GM18498 (cell line): ENCODE measurements at regions not wholly inside any gene's neighbourhood (a gene's known extent, or its start where the extent isn't known, plus 50 kb on each side); places are given as distances from the start of the nearest gene placed in this dataset.

Source experiments
- ATAC-seq: cut with Tn5 transposase; IDR thresholded peaks from one replicate; pipeline ENCODE4 v1.9.1; 2021; ENCODE audit warnings: mild to moderate bottlenecking, moderate library complexity; ENCODE audit not compliant: unreplicated experiment

DNA sequence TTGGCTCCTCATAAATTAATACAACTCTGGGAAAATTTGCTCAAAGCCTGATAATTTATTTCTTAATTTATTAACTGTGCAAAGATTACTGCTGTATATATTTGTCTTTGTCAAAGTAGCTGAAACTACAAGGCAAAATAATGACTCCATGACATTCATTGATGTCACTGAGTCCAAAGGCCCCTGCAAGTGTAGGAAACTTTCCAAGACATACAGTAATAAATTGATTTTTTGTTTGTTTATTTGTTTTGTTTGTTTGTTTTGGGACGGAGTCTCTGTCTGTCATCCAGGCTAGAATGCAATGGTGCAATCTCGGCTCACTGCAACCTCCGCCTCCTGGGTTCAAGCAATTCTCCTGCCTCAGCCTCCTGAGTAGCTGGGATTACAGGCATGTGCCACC is 96.8 kb upstream of the LPP start:
- no peak for ATAC-seq

DNA sequence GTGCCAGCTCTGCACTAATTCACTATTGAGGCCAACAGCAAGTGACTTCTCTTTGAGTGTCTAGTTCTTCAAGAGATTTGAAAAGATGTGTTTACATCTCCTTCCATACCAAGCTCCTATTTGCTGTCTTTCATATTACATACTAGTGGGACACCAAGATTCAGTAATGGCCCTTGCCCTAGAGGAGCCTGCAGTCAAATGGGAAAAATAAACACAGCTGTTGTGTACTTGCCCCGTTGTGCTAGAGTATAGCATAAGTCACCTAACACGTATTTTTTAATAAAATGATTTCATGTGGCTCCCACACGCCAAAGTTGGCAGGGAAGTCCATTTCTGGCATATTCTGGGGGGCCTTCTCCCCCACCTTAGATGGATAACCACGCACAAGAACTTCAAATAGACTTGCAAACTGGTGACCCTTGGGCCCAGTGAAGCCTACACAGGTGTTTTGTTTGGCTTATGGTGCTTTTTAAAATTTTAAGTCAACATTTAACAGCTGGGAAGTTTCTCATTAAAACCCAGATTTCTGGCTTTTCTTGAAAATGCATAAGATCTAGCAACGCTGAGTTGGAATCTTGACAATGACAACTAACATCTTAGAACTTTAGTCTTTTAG is 95.3 kb upstream of the LPP start:
- no peak for ATAC-seq

DNA sequence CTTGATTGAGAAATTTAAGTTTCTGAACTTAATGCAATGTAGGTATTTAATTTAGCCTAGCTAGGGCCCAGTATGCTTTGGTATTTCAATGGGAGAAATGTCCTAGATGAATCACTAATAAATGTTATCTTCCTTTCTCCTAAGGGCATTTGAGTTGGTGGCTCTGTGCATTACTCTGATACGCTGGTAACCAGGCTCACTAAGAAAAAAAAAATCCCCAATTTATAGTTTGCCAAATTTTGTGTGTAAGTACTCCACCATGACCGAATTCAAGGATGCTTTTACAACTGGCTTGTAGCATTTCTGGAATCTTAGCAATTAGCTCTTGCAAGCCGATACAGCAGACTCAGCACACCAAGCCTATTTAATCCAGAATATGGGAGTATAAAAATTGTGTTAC is 94.6 kb upstream of the LPP start:
- no peak for ATAC-seq

DNA sequence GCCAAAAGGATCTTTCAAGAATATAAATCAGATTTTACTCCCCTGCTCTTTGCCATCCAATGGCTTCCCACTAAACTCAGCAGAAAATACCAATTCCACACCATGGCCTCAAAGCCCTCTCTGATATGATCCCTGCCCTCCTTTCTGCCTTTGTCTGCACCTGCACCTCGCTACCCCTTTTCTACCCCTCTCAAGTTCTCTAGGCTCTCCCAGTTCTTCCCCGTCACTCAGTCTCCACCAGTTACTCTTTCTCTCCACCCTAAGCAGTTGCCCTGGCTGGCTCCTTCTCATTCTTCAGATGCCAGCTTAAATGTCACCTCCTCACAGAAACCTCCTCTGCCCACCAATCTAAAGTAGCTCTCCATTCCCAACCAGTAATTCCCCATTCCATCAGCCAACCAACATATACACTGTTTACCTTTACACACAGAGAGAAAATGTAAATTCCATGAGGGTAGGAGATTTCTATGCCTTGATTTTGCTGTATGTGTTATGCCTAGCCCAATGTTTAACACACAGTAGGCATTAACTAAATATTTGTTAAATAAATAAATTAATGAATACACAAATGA is 93.6 kb upstream of the LPP start:
- no peak for ATAC-seq

DNA sequence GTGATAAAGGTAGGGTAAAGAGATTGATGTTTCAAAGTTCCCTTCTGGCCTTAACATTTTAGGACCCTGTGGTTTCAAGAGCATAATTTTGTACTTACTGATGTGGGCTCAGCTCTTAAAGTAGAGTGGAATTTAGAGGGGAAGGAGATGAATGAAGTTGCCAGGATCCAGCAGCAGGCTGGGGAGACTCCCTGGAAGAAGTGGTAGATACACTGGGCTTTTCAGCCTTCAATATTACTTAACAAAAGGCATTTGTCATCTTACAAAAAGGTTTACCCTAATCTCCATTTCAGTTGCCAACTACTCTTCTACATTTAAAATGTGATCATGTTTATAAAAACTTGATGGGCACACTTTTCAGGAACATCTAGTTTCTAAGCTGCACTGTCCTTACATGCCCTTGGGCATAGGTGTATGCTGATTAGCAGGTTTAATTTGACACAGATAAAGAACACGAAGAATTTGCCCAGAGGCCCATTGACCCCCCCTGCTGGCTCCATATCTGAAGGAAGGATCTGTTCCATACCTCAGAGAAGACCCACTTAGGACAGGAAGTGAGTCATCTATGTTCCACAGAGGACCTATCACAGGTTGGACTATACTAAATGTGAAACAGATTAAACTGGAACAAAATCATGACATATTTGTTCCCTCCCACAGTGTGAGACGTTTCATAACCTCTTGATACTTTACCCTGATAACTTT is 93.0 kb upstream of the LPP start:
- ATAC-seq, result no peak

DNA sequence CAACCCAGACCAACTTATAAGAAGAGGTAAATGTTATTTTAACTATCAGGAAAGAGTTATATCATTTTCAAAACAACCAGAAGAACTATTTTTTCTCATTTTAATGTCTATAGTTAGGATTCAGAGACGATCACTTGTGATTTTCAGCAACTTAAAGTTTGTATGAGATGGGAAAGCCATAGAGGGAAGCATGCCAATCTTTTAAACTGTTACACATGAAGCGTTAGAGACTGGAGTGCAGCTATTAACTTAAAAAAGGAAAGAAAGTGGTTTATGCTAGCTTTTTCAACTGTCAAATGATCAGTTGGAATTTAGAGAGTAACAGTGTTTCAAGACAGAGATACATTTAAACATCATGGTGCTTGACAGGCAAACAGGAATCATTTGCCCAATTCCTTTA is 91.7 kb upstream of the LPP start:
- no peak for ATAC-seq

DNA sequence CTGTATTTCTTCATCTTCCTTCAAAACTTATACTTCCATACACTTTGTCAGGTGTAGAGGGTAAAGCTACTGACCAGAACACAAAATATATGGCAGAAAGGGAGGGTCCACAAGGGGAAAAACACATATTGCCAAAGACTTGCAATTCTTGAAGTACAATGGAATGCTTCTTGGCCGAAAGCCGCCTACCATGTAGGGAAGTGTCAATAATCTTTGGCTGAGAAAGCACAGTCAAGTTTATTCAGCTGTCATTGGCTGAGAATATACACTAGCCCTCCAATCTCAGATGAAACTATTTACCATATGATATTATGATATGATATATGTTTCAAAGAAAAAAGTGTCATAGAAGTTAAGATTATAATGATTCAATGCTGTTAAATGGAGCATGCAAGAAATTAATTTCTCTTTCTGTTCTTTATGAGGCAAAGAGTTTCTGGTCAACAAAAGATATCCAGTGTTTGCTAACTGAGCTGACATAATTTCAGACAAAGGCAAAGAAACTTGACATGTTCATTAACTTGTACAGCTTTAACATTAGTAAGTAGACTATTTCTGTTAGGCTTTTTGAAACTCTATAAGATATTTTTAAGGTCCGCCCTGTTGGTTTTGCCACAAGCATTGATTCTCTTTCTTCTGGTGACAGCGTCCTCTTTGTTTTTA is 89.0 kb upstream of the LPP start:
- no peak for ATAC-seq

DNA sequence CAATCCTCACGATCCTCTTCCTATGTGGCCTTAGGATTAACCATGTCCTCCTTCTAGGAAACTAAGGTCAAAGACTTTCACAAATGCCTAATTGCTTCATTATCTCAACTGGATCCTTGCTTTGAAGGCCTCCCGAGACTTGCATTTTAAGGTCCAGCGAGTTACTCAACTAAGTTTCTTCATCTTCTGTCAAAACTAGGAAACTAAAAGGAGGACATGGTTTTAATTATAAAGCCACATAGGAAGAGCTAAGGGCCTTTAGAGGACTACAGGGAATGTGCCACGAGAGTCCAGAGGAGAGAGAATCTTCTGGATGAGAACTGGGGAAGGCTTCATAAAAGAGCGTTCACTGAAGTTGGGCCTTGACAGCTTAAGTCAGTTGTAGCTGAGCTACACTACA is 87.8 kb upstream of the LPP start:
- no peak for ATAC-seq

DNA sequence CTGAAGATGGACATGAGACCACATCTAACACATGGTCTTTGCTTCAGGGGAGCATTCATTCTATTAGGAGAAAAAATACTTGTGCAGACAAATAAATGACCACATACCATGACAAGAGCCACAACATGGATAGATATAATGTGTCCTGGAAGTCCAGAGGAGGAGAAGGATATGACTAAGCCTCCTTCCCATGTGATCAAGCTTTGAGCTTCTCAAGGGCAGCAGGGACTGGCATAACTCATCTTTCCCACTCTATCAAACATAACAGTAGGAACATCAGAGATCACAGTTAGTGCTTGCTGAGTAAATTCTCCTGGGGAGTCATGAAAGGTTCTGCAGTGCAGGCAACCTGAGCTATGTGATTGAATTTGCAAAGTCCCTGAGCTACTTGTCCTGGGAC is 86.0 kb upstream of the LPP start:
- ATAC-seq, result no peak

DNA sequence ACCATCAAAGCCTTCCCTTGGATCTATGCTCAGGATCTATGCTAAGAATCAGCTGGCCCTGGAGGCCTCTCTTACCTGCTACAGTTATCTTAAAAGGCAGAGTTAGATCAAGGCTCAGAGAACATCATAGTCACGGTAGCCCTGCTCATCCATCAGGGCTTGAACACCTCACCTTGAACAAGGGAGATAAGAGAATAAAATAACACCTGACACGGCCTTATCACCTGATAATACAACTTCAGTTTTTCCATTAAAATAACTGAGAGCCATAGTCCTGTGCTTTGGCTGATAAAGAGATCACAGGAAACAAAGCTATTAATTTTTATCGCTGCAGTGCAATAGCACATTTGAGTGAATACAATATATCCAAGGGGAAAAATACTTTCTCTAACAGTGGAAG is 85.6 kb upstream of the LPP start:
- ATAC-seq, result no peak

DNA sequence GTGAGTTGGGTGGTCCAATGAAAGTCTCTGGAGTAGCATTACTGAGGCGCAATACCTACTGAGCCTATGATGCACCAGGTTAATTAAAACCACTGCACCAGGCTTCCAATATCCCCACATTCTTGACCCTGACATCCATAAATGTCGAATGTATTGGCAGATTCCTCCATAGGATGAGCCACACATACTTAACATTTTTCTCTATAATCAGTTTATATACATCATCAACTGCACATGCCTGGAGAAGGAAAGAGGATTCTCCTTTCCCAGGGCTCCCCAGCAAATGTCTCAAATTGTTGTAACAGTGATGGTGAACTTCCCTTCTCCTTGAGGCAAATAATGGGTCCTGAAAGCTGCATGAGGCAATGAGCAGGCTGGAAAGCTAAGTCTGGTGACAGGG is 82.3 kb upstream of the LPP start:
- ATAC-seq, result no peak

DNA sequence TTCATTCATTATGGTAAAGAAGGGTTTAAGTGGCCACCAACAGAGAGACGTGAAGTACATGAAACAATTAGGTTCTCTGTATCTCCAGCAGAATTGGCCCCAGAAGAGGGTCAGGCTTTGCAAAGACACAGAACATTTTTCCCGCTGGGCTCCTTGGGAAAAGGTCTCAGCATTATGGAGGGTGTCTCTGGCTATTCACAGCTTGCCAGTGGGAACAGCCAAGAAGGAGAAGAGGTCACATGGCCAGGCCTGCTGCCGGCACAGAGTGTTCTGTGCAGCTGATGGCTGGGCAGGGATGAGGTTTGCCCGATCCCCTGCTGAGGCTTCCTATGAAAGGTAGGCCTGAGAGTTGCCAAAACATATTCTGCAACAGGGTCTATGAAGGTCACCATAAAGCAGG is 77.8 kb upstream of the LPP start:
- ATAC-seq, result no peak

DNA sequence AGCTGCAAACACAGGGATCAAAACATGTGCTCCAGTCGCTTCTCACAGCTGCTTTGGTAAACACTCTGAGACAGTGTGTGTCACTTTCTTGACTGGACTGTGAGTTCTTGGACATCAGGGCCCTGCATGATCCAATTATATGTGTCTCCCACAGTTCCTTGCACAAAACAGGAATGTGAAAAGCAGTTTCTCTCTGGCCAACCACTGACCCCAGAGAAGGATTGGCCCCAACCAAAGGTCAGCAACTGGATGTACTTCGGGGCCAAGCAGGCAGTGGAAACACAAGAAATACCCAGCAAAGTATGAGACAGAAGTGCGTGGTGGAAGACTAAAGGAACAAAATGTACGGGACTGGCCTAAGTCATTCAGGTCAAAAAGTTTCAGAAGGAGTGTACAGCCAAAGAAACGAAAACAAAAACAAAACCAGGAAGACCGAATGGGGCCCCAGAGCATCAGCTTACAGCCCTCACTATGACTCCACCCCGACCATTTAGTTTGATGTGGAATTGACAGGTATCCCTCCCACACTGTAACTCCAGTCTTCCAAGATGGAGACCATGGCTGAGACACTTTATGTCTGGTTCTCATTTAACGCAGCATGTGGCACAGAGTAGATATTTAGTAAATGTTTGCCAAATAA is 76.7 kb upstream of the LPP start:
- ATAC-seq, result no peak

DNA sequence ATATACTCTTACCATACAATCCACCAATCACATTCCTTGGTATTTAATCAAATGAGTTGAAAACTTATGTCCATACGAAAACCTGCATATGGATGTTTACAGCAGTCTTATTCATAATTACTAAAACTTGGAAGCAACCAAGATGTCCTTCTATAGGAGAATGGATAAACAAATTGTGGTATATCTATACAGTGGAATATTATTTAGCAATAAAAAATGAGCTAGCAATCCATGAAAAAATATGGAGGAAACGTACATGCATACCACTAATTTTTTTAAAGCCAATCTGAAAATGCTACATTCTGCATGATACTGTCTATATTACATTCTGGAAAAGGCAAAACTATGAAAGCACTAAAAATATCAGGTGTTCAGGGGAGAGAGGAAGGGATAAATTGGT is 73.9 kb upstream of the LPP start:
- no peak for ATAC-seq

DNA sequence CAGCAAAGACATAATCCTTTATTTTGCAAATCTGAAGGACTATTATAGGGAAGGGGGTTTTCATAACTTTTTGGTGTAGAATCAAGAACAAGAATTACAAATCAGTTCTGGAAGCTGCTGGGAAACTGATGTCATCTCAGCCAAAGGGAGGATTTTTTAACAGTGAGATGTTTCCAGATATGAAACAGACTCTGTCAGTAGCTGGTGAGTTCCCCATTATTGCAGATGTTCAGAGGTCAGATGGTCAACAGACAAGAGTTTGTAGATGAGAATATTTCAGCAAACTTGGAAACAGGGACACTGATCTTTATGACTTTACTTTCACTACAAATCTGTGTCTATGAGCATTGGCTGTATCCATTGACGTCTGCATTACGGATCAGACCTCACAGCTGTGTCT is 71.9 kb upstream of the LPP start:
- ATAC-seq, result no peak

DNA sequence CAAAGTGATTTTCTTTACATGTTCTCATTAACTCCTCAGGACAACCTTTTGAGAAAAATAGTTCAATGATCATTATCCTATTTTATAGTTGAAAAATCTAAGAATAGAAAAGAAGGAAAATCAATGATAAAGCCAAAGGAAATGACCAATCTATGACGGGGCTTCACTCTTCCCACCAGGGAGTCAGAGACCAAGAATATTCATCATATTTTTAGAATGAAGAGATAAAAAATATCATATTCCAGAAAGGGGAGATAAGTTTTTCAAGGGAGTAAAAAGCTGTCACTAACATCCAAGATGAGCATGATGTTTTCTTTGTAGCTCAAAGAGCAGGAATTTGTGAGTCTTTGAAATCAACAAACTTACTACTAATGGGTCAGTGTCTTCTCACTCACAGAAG is 71.5 kb upstream of the LPP start:
- no peak for ATAC-seq

DNA sequence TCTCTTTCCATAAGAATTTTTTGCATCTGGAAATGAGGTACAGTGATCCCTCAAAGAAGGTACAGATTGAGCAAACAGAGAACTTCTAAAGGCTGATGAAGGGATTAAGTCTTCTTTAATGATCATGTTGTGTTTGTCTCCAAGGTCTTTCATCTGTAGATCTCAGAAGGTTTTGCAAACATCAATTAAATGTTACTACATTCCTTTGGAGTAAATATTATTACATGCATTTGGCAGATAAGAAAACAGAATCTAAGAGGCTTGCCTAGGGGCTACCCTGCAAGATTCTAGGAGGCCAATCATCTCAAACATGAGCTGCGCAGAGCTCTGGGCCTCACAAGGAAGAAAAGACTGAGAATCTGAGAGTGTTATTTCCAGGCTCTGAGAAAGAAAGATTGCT is 70.9 kb upstream of the LPP start:
- ATAC-seq, result no peak

DNA sequence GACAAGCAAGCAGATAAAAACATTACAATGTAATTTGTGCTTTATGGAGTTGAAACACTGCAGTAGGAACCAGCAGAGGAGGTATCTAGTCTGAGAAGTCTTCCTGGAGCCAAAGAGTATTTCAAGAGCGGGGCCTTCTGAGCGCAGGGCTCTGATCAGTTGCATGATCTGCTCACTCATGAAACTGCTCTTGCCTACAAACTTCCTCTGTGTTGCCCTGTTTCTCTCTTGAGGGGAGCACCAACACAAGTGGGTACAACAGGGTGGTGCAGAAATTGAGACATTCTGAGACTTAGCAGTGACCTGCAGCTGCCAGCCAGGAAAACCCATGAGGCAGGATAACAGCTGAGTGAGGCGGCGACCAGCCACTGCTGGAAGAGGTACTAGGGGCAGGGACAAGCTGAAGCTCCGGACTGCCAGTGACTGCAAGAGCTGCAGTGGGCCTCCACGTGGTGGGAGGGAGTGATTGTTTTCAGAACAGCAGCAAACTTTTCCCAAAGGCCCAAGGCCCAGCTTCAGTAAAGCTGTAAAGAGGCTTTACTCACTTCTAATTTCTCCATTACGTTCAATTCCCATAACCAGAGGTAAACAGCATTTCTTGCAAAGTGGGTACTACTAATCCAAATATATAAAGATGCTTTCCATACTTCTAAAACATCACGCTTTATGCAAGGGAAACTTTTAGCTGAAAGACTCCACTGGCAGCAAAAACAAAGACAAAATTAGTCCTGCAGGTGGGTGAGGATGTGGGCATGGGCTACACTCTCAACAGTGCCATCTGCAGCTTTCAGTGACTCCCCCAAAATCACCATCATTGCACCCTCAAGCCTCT is 69.0 kb upstream of the LPP start:
- no peak for ATAC-seq

DNA sequence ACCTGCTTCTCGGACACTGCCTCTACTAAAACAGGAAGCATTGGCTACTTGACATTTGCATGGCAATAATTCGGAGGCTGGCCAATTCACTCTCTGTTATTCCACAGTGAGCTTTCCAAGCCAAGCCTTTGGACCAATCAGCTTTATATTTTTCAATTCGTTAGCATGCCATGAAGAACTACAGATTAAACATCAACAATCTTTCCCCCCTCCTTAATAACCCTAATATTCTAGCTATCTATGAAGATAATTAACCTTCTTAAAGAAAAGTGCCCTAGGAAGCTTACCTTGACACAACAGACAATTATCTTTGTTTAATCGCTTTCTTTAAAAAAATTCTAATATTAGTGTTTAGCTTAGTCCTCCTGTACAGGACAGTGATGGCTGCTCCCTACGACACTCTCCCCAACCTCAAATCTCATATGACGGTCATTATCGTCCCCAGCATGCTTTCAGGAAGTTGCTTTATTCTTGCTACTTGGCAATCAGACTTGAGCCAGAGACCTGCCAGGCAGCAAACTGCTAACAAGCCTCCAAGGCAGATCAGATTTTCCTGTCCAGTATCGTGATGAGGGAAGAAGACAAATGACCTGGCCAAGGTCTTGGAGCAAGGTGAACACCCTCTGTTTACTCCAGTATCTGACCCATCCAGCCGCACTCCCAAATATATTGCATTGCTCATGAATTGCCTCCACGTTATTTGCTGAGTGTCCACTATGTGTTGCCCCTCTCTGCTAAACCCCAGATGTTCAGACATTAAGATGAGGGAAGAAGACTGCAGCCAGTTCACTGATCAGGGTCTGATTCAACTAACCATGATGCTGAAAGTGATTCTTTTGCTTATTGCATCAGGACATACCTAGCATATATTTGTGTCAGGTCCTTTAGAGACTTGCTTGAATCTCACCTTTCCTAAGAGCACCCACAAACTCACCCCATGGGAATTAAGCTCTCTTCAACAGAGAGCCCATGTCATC is 68.1 kb upstream of the LPP start:
- no peak for ATAC-seq
